CD8-positive, alpha-beta memory T cell (primary cell): ENCODE measurements at regions not wholly inside any gene's neighbourhood (a gene's known extent, or its start where the extent isn't known, plus 50 kb on each side); places are given as distances from the start of the nearest gene placed in this dataset.

Experiments
- CTCF ChIA-PET: fragments of 350-600 bp; sonication (Branson Sonifier 250); formaldehyde crosslinking; loops from one replicate; lab custom pipeline; 2021; ENCODE audit warnings: antibody characterized with exemption; lab: Charles Lee
- POLR2A ChIA-PET: fragments of 350-600 bp; sonication (Branson Sonifier 250); formaldehyde crosslinking; loops from one replicate; lab custom pipeline; 2021; ENCODE audit warnings: antibody characterized with exemption; lab: Charles Lee
- DNase-seq, 5 donors: peaks; one replicate each; pipeline versions ENCODE4 v3.0.0 to v3.0.0-alpha.2; 2020 to 2022; ENCODE audit warnings: mixed read lengths in 1 of 5
- H3K27ac ChIP-seq: one replicate; pipeline ENCODE4 v1.7.0; 2013; ENCODE audit warnings: low read depth, mild to moderate bottlenecking, low read length, moderate library complexity
- H3K27me3 ChIP-seq: 2 replicates; pipeline ENCODE4 v1.7.0; 2013; ENCODE audit warnings: low read length, mild to moderate bottlenecking; ENCODE audit not compliant: insufficient read depth, poor library complexity, severe bottlenecking
- H3K36me3 ChIP-seq: 2 replicates; pipeline ENCODE4 v1.7.0; 2013; ENCODE audit warnings: mild to moderate bottlenecking, low read length, moderate library complexity; ENCODE audit not compliant: insufficient read depth
- H3K4me1 ChIP-seq: 2 replicates; pipeline ENCODE4 v1.7.0; 2013; ENCODE audit warnings: mild to moderate bottlenecking, low read length, moderate library complexity; ENCODE audit not compliant: insufficient read depth
- H3K4me3 ChIP-seq: 2 replicates; pipeline ENCODE4 v1.7.0; 2013; ENCODE audit warnings: mild to moderate bottlenecking, low read length
- H3K9me3 ChIP-seq: 2 replicates; pipeline ENCODE4 v1.7.0; 2013; ENCODE audit warnings: mild to moderate bottlenecking, low read length
- H3K27ac Mint-ChIP-seq, 8 donors: one replicate each; pipeline ENCODE4 v1.8.0; 2020 to 2021; ENCODE audit warnings: mixed read lengths in 8 of 8, mild to moderate bottlenecking in 6 of 8, inconsistent platforms in 3 of 8, moderate library complexity in 3 of 8
- H3K27me3 Mint-ChIP-seq, 2 donors: one replicate each; pipeline ENCODE4 v1.8.0; 2020 to 2021; ENCODE audit warnings: mixed read lengths in 2 of 2, mild to moderate bottlenecking in 1 of 2, moderate library complexity in 1 of 2
- H3K36me3 Mint-ChIP-seq, 3 donors: one replicate each; pipeline ENCODE4 v1.8.0; 2020 to 2021; ENCODE audit warnings: mixed read lengths in 3 of 3, inconsistent platforms in 1 of 3, mild to moderate bottlenecking in 1 of 3
- H3K4me1 Mint-ChIP-seq, 3 donors: one replicate each; pipeline ENCODE4 v1.8.0; 2020 to 2021; ENCODE audit warnings: mixed read lengths in 3 of 3, inconsistent platforms in 1 of 3, mild to moderate bottlenecking in 1 of 3
- H3K4me3 Mint-ChIP-seq, 7 donors: one replicate each; pipeline ENCODE4 v1.8.0; 2020 to 2021; ENCODE audit warnings: mixed read lengths in 7 of 7, mild to moderate bottlenecking in 6 of 7, moderate library complexity in 4 of 7, inconsistent platforms in 2 of 7
- H3K9me3 Mint-ChIP-seq, 5 donors: one replicate each; pipeline ENCODE4 v1.8.0; 2020 to 2022; ENCODE audit warnings: mixed read lengths in 5 of 5, mild to moderate bottlenecking in 3 of 5, moderate library complexity in 2 of 5, inconsistent platforms in 1 of 5

GRCh38 chr6:15145821-15146220, 100.0 kb upstream of the JARID2 start:
- no peak overlapping the region for H3K4me3 ChIP-seq
- DNase-seq, result no peak
- no peaks in the 10 kb centered on the region for H3K36me3 Mint-ChIP-seq
- no peaks in the 10 kb centered on the region for H3K9me3 ChIP-seq
- peak overlapping the region in 1 of 8 donors; percentile 19 for H3K27ac Mint-ChIP-seq
- peaks cover 0 to 18% of the 10 kb centered on the region in 2 donors for H3K27me3 Mint-ChIP-seq
- no peaks in the 10 kb centered on the region for H3K9me3 Mint-ChIP-seq
- no peaks in the 10 kb centered on the region for H3K36me3 ChIP-seq
- no peaks in the 10 kb centered on the region for H3K27me3 ChIP-seq
- no peaks in the 10 kb centered on the region for H3K4me1 Mint-ChIP-seq
- ChIA-PET CTCF (no interaction called here), POLR2A (no interaction called here)
- no peaks in the 10 kb centered on the region for H3K4me1 ChIP-seq
- H3K27ac ChIP-seq, result no peak overlapping the region
- H3K4me3 Mint-ChIP-seq, result no peak overlapping the region

- no peak for DNase-seq
- POLR2A ChIA-PET, result no interaction called here
- no peak overlapping the region for H3K4me3 Mint-ChIP-seq
- Histone ChIP-seq H3K4me1 (no peaks in the 10 kb centered on the region), H3K27ac (no peak overlapping the region), H3K9me3 (no peaks in the 10 kb centered on the region), H3K36me3 (no peaks in the 10 kb centered on the region), H3K4me3 (no peak overlapping the region), H3K27me3 (no peaks in the 10 kb centered on the region)
- no peaks in the 10 kb centered on the region for H3K36me3 Mint-ChIP-seq
- CTCF ChIA-PET, result no interaction called here
- H3K4me1 Mint-ChIP-seq, result no peaks in the 10 kb centered on the region
- no peaks in the 10 kb centered on the region for H3K9me3 Mint-ChIP-seq
- H3K27me3 Mint-ChIP-seq, result peaks cover 0 to 13% of the 10 kb centered on the region in 2 donors
- H3K27ac Mint-ChIP-seq, result no peak overlapping the region
Measured at GRCh38 chr6:15147827-15148226, 98.0 kb upstream of the JARID2 start.

DNA sequence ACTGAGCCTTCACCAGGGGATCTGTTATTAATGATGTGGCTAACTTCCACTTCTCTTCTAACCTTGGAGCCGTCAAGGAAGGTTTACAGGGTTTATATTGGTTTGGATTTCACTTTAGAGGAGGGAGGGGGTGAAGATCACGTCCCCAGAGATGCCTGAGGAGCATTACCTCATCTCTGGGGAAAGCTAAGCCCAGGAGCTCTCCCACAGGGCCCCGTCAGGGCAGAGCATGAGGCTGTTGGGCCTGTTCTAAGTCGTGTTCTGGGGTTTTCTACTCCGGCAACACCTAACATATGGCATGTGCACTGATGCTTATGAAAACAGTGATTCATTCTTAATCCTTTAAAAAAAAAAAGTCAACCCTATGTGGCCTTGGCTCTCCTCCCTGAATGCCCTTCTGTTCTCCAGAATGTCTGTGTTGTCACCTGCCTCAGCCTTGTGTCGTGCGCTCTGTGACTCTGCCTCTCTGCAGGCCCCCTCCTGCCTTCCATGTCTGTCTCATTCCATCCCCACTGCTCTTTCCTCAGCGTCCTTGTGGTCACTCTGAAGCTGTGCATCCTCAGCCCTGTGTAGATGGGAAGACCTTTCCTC, 97.4 kb upstream of the JARID2 start:
- no peak for DNase-seq
- H3K27ac ChIP-seq, result no peak overlapping the region
- no peaks in the 10 kb centered on the region for H3K9me3 ChIP-seq
- Mint-ChIP-seq H3K27me3 (peaks cover 0 to 9% of the 10 kb centered on the region in 2 donors), H3K9me3 (no peaks in the 10 kb centered on the region), H3K4me1 (no peaks in the 10 kb centered on the region), H3K4me3 (no peak overlapping the region), H3K36me3 (no peaks in the 10 kb centered on the region), H3K27ac (no peak overlapping the region)
- ChIA-PET CTCF (no interaction called here), POLR2A (no interaction called here)
- H3K36me3 ChIP-seq, result no peaks in the 10 kb centered on the region
- H3K4me3 ChIP-seq, result no peak overlapping the region
- H3K4me1 ChIP-seq, result no peaks in the 10 kb centered on the region
- H3K27me3 ChIP-seq, result no peaks in the 10 kb centered on the region

GRCh38 chr6:15150207-15150606, 95.7 kb upstream of the JARID2 start:
- H3K4me1 ChIP-seq, result no peaks in the 10 kb centered on the region
- Mint-ChIP-seq H3K36me3 (no peaks in the 10 kb centered on the region), H3K27me3 (peaks cover 0 to 5% of the 10 kb centered on the region in 2 donors), H3K9me3 (no peaks in the 10 kb centered on the region), H3K4me3 (no peak overlapping the region), H3K27ac (no peak overlapping the region), H3K4me1 (no peaks in the 10 kb centered on the region)
- POLR2A ChIA-PET, result no interaction called here
- DNase-seq, result no peak
- H3K4me3 ChIP-seq, result no peak overlapping the region
- H3K27me3 ChIP-seq, result no peaks in the 10 kb centered on the region
- no peak overlapping the region for H3K27ac ChIP-seq
- CTCF ChIA-PET, result no interaction called here
- H3K36me3 ChIP-seq, result no peaks in the 10 kb centered on the region
- no peaks in the 10 kb centered on the region for H3K9me3 ChIP-seq

- Mint-ChIP-seq H3K9me3 (no peaks in the 10 kb centered on the region), H3K27ac (peak overlapping the region in 1 of 8 donors; percentile 45), H3K4me3 (no peak overlapping the region), H3K27me3 (peaks cover 0 to 3% of the 10 kb centered on the region in 2 donors), H3K4me1 (no peaks in the 10 kb centered on the region), H3K36me3 (no peaks in the 10 kb centered on the region)
- no peaks in the 10 kb centered on the region for H3K9me3 ChIP-seq
- ChIA-PET CTCF (no interaction called here), POLR2A (no interaction called here)
- H3K4me1 ChIP-seq, result no peaks in the 10 kb centered on the region
- H3K27ac ChIP-seq, result no peak overlapping the region
- no peak for DNase-seq
- no peaks in the 10 kb centered on the region for H3K36me3 ChIP-seq
- no peaks in the 10 kb centered on the region for H3K27me3 ChIP-seq
- no peak overlapping the region for H3K4me3 ChIP-seq
Measured at GRCh38 chr6:15152700-15153099, 93.2 kb upstream of the JARID2 start.

DNA sequence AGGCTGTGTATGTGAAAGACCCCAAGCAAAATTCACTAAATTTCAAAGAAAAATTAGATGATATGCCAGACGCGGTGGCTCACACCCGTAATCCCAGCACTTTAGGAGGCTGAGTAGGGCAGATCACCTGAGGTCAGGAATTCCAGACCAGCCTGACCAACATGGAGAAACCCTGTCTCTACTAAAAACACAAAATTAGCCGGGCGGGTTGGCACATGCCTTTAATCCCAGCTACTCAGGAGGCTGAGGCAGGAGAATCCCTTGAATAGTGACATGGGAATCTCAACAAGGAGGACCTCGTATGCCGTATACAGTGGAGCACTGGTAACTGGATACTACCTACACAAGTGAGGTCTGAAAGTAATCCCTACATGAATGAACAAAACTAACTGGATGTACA, 92.7 kb upstream of the JARID2 start:
- no peaks in the 10 kb centered on the region for H3K9me3 ChIP-seq
- no peaks in the 10 kb centered on the region for H3K4me1 ChIP-seq
- no peaks in the 10 kb centered on the region for H3K36me3 Mint-ChIP-seq
- H3K27me3 Mint-ChIP-seq, result peaks cover 0 to 3% of the 10 kb centered on the region in 2 donors
- no peaks in the 10 kb centered on the region for H3K27me3 ChIP-seq
- H3K27ac ChIP-seq, result no peak overlapping the region
- no peak overlapping the region for H3K4me3 Mint-ChIP-seq
- H3K4me3 ChIP-seq, result no peak overlapping the region
- CTCF ChIA-PET, result no interaction called here
- no peak overlapping the region for H3K27ac Mint-ChIP-seq
- H3K9me3 Mint-ChIP-seq, result no peaks in the 10 kb centered on the region
- POLR2A ChIA-PET, result no interaction called here
- no peaks in the 10 kb centered on the region for H3K36me3 ChIP-seq
- no peaks in the 10 kb centered on the region for H3K4me1 Mint-ChIP-seq
- no peak for DNase-seq

DNA sequence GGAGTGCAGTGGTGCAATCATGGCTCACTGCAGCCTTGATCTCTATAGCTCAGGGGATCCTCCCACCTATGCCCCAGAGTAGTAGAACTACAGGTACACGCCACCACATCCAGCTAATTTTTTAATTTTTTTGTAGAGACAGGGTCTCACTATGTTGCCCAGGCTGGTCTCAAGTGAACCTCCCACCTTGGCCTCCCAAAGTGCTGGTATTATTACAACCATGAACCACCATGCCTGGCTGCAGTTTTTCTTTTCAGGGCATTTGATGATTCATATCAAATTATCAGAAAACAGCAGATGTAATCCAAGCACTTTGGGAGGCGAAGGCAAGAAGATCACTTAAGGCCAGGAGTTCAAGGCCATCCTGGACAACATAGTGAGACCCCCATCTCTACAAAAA, 88.4 kb upstream of the JARID2 start:
- Mint-ChIP-seq H3K27ac (no peak overlapping the region), H3K4me1 (no peaks in the 10 kb centered on the region), H3K36me3 (no peaks in the 10 kb centered on the region), H3K27me3 (peaks cover 0 to 3% of the 10 kb centered on the region in 2 donors), H3K9me3 (no peaks in the 10 kb centered on the region), H3K4me3 (no peak overlapping the region)
- ChIA-PET POLR2A (interaction anchor here (0.6 kb wide), 1 partner anchor 167 kb away, joined by 10 read pairs; no protein-coding TSS in a partner anchor), CTCF (no interaction called here)
- no peak overlapping the region for H3K4me3 ChIP-seq
- H3K4me1 ChIP-seq, result no peaks in the 10 kb centered on the region
- H3K27ac ChIP-seq, result no peak overlapping the region
- H3K27me3 ChIP-seq, result no peaks in the 10 kb centered on the region
- H3K9me3 ChIP-seq, result no peaks in the 10 kb centered on the region
- H3K36me3 ChIP-seq, result no peaks in the 10 kb centered on the region
- DNase-seq, result no peak

GRCh38 chr6:15158821-15159619, 86.8 kb upstream of the JARID2 start:
- Mint-ChIP-seq H3K4me1 (no peaks in the 10 kb centered on the region), H3K4me3 (peak overlapping the region in 1 of 7 donors; percentile 0), H3K9me3 (no peaks in the 10 kb centered on the region)

More at GRCh38 chr6:15158821-15159619, 86.8 kb upstream of the JARID2 start:
- Histone ChIP-seq H3K27ac (no peak overlapping the region), H3K4me3 (no peak overlapping the region), H3K27me3 (no peaks in the 10 kb centered on the region), H3K4me1 (no peaks in the 10 kb centered on the region), H3K36me3 (no peaks in the 10 kb centered on the region), H3K9me3 (no peaks in the 10 kb centered on the region)
- CTCF ChIA-PET, result no interaction called here
- POLR2A ChIA-PET, result no interaction called here
- DNase-seq, result no peak
- H3K27ac Mint-ChIP-seq, result no peak overlapping the region
- H3K27me3 Mint-ChIP-seq, result peaks cover 0 to 3% of the 10 kb centered on the region in 2 donors
- H3K36me3 Mint-ChIP-seq, result no peaks in the 10 kb centered on the region
